ENCODE measurements at regions not wholly inside any gene's neighbourhood (a gene's known extent, or its start where the extent isn't known, plus 50 kb on each side); places are given as distances from the start of the nearest gene placed in this dataset.
"Not testable (repeated sequence)": the region's sequence is repeated elsewhere in the genome, so short reads cannot be mapped to it uniquely, and the experiment has no call there.

GRCh38 chr13:90889906-90890834, 457.3 kb upstream of the MIR17HG start:
- no peak for TF ChIP-seq POLR2AphosphoS5 (IDR thresholded peaks at IDR 0.05)
- no peak for TF ChIP-seq POLR2A (IDR thresholded peaks at IDR 0.05)
- no peaks in the 10 kb centered on the region for H3K36me3 ChIP-seq
- 64% methylated on average over 4 of the region's 4 CpGs for WGBS
- intact Hi-C loops (cut with DNase I) = no loop called here
- no peaks in the 10 kb centered on the region for H3K4me1 ChIP-seq (replicated peaks)
- H3K27ac ChIP-seq = no peak overlapping the region
- no peaks in the 10 kb centered on the region for H3K27me3 ChIP-seq (replicated peaks; ENCODE audit: insufficient read depth)
- no peak for DNase-seq (ENCODE audit: low spot score)
- H3K4me3 ChIP-seq = no peak overlapping the region
- H3K9me3 ChIP-seq = no peaks in the 10 kb centered on the region

- intact Hi-C loops (cut with DNase I) = no loop called here
- Histone ChIP-seq H3K9me3 (no peaks in the 10 kb centered on the region), H3K27ac (no peak overlapping the region), H3K4me1 (replicated peaks) (no peaks in the 10 kb centered on the region), H3K27me3 (replicated peaks; ENCODE audit: insufficient read depth) (no peaks in the 10 kb centered on the region), H3K36me3 (no peaks in the 10 kb centered on the region), H3K4me3 (no peak overlapping the region)
- WGBS = 94% methylated on average over 2 of the region's 2 CpGs
- DNase-seq (ENCODE audit: low spot score) = no peak
- TF ChIP-seq CTCF (IDR thresholded peaks at IDR 0.05) (no peak), POLR2A (IDR thresholded peaks at IDR 0.05) (no peak), POLR2AphosphoS5 (IDR thresholded peaks at IDR 0.05) (no peak)
Observed at GRCh38 chr13:90891329-90891728, 456.2 kb upstream of the MIR17HG start.

- intact Hi-C loops (cut with DNase I); H3K27ac ChIP-seq; H3K4me3 ChIP-seq; H3K36me3 ChIP-seq; H3K27me3 ChIP-seq (replicated peaks; ENCODE audit: insufficient read depth); H3K9me3 ChIP-seq; H3K4me1 ChIP-seq (replicated peaks); DNase-seq (ENCODE audit: low spot score): not testable (repeated sequence)
- 88% methylated on average over 6 of the region's 6 CpGs for WGBS
Observed at GRCh38 chr13:90893199-90893598, 454.3 kb upstream of the MIR17HG start.

- DNase-seq (ENCODE audit: low spot score) = no peak
- Histone ChIP-seq H3K27ac (no peak overlapping the region), H3K36me3 (no peaks in the 10 kb centered on the region), H3K9me3 (no peaks in the 10 kb centered on the region), H3K27me3 (replicated peaks; ENCODE audit: insufficient read depth) (no peaks in the 10 kb centered on the region), H3K4me1 (replicated peaks) (no peaks in the 10 kb centered on the region), H3K4me3 (no peak overlapping the region)
- no peak for TF ChIP-seq CTCF (IDR thresholded peaks at IDR 0.05)
- no peak for TF ChIP-seq POLR2A (IDR thresholded peaks at IDR 0.05)
- TF ChIP-seq POLR2AphosphoS5 (IDR thresholded peaks at IDR 0.05) = no peak
- WGBS = 84% methylated on average over 2 of the region's 2 CpGs
- intact Hi-C loops (cut with DNase I) = no loop called here
Observed at GRCh38 chr13:90896002-90896401, 451.5 kb upstream of the MIR17HG start.

GRCh38 chr13:90898811-90899210, 448.7 kb upstream of the MIR17HG start:
- DNase-seq (ENCODE audit: low spot score) = no peak
- no peaks in the 10 kb centered on the region for H3K27me3 ChIP-seq (replicated peaks; ENCODE audit: insufficient read depth)
- no peak overlapping the region for H3K27ac ChIP-seq
- no peaks in the 10 kb centered on the region for H3K9me3 ChIP-seq
- 84% methylated on average over 1 of the region's 1 CpG for WGBS
- intact Hi-C loops (cut with DNase I) = no loop called here
- no peaks in the 10 kb centered on the region for H3K36me3 ChIP-seq
- H3K4me1 ChIP-seq (replicated peaks) = no peaks in the 10 kb centered on the region
- TF ChIP-seq CTCF (IDR thresholded peaks at IDR 0.05) (no peak), POLR2AphosphoS5 (IDR thresholded peaks at IDR 0.05) (no peak), POLR2A (IDR thresholded peaks at IDR 0.05) (no peak)
- no peak overlapping the region for H3K4me3 ChIP-seq

- TF ChIP-seq CTCF (IDR thresholded peaks at IDR 0.05) (no peak), POLR2AphosphoS5 (IDR thresholded peaks at IDR 0.05) (no peak)
- 43% methylated on average over 1 of the region's 1 CpG for WGBS
- H3K4me3 ChIP-seq = no peak overlapping the region
- no peaks in the 10 kb centered on the region for H3K9me3 ChIP-seq
- intact Hi-C loops (cut with DNase I) = no loop called here
- no peaks in the 10 kb centered on the region for H3K27me3 ChIP-seq (replicated peaks; ENCODE audit: insufficient read depth)
- DNase-seq (ENCODE audit: low spot score) = no peak
- no peaks in the 10 kb centered on the region for H3K4me1 ChIP-seq (replicated peaks)
- no peak overlapping the region for H3K27ac ChIP-seq
- H3K36me3 ChIP-seq = no peaks in the 10 kb centered on the region
Observed at GRCh38 chr13:90899416-90899815, 448.1 kb upstream of the MIR17HG start.

All from prostate gland (tissue), 2 donors.